ENCODE measurements at regions not wholly inside any gene's neighbourhood (a gene's known extent, or its start where the extent isn't known, plus 50 kb on each side); places are given as distances from the start of the nearest gene placed in this dataset.

DNA sequence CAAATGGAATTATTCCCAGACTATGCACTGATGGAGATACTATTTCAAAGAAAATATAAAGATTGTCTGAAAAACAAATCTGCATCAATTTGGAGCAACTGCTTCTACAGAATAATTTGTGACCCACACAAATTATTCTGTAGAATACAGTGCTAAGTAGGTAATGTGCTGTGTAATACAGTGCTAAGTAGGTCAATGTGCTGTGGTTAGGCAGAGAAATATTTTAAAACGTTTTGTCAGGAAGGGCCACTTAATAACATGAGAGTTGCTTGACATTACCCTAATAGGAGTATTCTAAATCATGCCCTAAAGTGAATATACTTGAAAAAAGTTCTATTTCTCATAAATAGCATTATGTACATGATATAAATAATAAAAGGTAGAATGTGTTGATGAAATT, 116.5 kb upstream of the KCND2 start:
- TF ChIP-seq POLR2A (IDR thresholded peaks at IDR 0.05; ENCODE audit: low read depth, low read length) (no peak), CREM (IDR thresholded peaks at IDR 0.05; ENCODE audit: low read depth) (no peak), BACH1 (IDR thresholded peaks at IDR 0.05; ENCODE audit: borderline replicate concordance) (no peak), YBX1 (IDR thresholded peaks at IDR 0.05) (no peak), SMC3 (IDR thresholded peaks at IDR 0.05; ENCODE audit: borderline replicate concordance, low read length) (no peak), BHLHE40 (IDR thresholded peaks at IDR 0.05; ENCODE audit: borderline replicate concordance in 1 of 2, low read depth in 2 of 2, low read length in 1 of 2) (no peak), KDM1A (IDR thresholded peaks at IDR 0.05; ENCODE audit: borderline replicate concordance) (no peak)
- TF ChIP-seq, protein P1, sequence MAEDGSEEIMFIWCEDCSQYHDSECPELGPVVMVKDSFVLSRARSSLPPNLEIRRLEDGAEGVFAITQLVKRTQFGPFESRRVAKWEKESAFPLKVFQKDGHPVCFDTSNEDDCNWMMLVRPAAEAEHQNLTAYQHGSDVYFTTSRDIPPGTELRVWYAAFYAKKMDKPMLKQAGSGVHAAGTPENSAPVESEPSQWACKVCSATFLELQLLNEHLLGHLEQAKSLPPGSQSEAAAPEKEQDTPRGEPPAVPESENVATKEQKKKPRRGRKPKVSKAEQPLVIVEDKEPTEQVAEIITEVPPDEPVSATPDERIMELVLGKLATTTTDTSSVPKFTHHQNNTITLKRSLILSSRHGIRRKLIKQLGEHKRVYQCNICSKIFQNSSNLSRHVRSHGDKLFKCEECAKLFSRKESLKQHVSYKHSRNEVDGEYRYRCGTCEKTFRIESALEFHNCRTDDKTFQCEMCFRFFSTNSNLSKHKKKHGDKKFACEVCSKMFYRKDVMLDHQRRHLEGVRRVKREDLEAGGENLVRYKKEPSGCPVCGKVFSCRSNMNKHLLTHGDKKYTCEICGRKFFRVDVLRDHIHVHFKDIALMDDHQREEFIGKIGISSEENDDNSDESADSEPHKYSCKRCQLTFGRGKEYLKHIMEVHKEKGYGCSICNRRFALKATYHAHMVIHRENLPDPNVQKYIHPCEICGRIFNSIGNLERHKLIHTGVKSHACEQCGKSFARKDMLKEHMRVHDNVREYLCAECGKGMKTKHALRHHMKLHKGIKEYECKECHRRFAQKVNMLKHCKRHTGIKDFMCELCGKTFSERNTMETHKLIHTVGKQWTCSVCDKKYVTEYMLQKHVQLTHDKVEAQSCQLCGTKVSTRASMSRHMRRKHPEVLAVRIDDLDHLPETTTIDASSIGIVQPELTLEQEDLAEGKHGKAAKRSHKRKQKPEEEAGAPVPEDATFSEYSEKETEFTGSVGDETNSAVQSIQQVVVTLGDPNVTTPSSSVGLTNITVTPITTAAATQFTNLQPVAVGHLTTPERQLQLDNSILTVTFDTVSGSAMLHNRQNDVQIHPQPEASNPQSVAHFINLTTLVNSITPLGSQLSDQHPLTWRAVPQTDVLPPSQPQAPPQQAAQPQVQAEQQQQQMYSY (CRISPR knock-in tag; IDR thresholded peaks at IDR 0.05): no peak
- TF ChIP-seq, protein P2, sequence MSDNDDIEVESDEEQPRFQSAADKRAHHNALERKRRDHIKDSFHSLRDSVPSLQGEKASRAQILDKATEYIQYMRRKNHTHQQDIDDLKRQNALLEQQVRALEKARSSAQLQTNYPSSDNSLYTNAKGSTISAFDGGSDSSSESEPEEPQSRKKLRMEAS (IDR thresholded peaks at IDR 0.05; ENCODE audit: low read depth, low read length): no peak
- TF ChIP-seq, protein P3, sequence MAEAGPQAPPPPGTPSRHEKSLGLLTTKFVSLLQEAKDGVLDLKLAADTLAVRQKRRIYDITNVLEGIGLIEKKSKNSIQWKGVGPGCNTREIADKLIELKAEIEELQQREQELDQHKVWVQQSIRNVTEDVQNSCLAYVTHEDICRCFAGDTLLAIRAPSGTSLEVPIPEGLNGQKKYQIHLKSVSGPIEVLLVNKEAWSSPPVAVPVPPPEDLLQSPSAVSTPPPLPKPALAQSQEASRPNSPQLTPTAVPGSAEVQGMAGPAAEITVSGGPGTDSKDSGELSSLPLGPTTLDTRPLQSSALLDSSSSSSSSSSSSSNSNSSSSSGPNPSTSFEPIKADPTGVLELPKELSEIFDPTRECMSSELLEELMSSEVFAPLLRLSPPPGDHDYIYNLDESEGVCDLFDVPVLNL (IDR thresholded peaks at IDR 0.05; ENCODE audit: low read depth, low read length): no peak
- TF ChIP-seq, protein P4, sequence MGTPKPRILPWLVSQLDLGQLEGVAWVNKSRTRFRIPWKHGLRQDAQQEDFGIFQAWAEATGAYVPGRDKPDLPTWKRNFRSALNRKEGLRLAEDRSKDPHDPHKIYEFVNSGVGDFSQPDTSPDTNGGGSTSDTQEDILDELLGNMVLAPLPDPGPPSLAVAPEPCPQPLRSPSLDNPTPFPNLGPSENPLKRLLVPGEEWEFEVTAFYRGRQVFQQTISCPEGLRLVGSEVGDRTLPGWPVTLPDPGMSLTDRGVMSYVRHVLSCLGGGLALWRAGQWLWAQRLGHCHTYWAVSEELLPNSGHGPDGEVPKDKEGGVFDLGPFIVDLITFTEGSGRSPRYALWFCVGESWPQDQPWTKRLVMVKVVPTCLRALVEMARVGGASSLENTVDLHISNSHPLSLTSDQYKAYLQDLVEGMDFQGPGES (IDR thresholded peaks at IDR 0.05): no peak
- TF ChIP-seq, protein P5, sequence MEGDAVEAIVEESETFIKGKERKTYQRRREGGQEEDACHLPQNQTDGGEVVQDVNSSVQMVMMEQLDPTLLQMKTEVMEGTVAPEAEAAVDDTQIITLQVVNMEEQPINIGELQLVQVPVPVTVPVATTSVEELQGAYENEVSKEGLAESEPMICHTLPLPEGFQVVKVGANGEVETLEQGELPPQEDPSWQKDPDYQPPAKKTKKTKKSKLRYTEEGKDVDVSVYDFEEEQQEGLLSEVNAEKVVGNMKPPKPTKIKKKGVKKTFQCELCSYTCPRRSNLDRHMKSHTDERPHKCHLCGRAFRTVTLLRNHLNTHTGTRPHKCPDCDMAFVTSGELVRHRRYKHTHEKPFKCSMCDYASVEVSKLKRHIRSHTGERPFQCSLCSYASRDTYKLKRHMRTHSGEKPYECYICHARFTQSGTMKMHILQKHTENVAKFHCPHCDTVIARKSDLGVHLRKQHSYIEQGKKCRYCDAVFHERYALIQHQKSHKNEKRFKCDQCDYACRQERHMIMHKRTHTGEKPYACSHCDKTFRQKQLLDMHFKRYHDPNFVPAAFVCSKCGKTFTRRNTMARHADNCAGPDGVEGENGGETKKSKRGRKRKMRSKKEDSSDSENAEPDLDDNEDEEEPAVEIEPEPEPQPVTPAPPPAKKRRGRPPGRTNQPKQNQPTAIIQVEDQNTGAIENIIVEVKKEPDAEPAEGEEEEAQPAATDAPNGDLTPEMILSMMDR (IDR thresholded peaks at IDR 0.05 in 2 of 3, conservative IDR thresholded peaks at IDR 0.05 in 1 of 3; ENCODE audit: control insufficient read depth in 2 of 3, extremely low read depth in 1 of 3, insufficient read depth in 1 of 3, low read depth in 3 of 3, low read length in 3 of 3): no peak
- TF ChIP-seq, protein P6, sequence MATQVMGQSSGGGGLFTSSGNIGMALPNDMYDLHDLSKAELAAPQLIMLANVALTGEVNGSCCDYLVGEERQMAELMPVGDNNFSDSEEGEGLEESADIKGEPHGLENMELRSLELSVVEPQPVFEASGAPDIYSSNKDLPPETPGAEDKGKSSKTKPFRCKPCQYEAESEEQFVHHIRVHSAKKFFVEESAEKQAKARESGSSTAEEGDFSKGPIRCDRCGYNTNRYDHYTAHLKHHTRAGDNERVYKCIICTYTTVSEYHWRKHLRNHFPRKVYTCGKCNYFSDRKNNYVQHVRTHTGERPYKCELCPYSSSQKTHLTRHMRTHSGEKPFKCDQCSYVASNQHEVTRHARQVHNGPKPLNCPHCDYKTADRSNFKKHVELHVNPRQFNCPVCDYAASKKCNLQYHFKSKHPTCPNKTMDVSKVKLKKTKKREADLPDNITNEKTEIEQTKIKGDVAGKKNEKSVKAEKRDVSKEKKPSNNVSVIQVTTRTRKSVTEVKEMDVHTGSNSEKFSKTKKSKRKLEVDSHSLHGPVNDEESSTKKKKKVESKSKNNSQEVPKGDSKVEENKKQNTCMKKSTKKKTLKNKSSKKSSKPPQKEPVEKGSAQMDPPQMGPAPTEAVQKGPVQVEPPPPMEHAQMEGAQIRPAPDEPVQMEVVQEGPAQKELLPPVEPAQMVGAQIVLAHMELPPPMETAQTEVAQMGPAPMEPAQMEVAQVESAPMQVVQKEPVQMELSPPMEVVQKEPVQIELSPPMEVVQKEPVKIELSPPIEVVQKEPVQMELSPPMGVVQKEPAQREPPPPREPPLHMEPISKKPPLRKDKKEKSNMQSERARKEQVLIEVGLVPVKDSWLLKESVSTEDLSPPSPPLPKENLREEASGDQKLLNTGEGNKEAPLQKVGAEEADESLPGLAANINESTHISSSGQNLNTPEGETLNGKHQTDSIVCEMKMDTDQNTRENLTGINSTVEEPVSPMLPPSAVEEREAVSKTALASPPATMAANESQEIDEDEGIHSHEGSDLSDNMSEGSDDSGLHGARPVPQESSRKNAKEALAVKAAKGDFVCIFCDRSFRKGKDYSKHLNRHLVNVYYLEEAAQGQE (IDR thresholded peaks at IDR 0.05; ENCODE audit: low read depth, low read length): no peak
